ENCODE measurements at regions not wholly inside any gene's neighbourhood (a gene's known extent, or its start where the extent isn't known, plus 50 kb on each side); places are given as distances from the start of the nearest gene placed in this dataset.

DNA sequence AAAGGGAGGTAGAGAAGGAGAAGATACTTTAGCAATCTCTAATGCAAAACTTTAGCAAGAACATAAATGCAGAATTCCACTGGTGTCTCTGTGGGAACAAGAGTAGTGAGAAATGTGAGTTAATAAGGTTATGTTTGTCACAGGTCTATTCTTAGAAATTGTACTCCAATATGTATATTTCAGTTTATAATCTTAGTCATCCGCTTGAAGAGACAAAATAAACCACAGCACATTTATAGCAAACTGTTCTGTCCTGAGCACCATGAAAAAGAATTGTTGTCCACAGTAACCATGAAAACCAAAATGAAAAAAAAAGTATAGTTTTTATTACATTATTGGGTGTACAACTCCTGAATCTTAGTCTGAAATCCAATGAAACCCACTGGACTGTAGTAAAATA, 93.6 kb upstream of the TSLP start:
- H3K23ac ChIP-seq (ENCODE audit: insufficient read length) = no peak overlapping the region
- H3K36me3 ChIP-seq (ENCODE audit: control insufficient read depth in 2 of 4, insufficient read depth in 4 of 4, low read length in 3 of 4) = no peaks in the 10 kb centered on the region
- H3K27ac ChIP-seq (ENCODE audit: low read depth, low read length) = no peak overlapping the region
- H2AK5ac ChIP-seq (ENCODE audit: low read depth, low read length) = no peak overlapping the region
- H2BK12ac ChIP-seq (ENCODE audit: low read depth, low read length) = no peak overlapping the region
- H3K79me1 ChIP-seq (ENCODE audit: low read depth, low read length) = no peaks in the 10 kb centered on the region
- no peaks in the 10 kb centered on the region for H3K4me1 ChIP-seq (replicated peaks in 1 of 4; ENCODE audit: control insufficient read depth in 3 of 4, insufficient read depth in 4 of 4, low read length in 3 of 4)
- H3K18ac ChIP-seq (ENCODE audit: extremely low read depth, low read length) = no peak overlapping the region
- no peak overlapping the region for H3K4me2 ChIP-seq (ENCODE audit: insufficient read depth in 1 of 2, low read depth in 2 of 2, low read length in 2 of 2)
- H3K79me2 ChIP-seq (ENCODE audit: control insufficient read depth in 1 of 2, insufficient read depth in 2 of 2, low read length in 2 of 2) = no peaks in the 10 kb centered on the region
- H4K5ac ChIP-seq (ENCODE audit: insufficient read length, low read depth, low read length) = no peak overlapping the region
- H4K20me1 ChIP-seq (replicated peaks in 1 of 2; ENCODE audit: control insufficient read depth in 1 of 2, insufficient read depth in 2 of 2, low read length in 2 of 2) = no peaks in the 10 kb centered on the region
- no peak overlapping the region for H3K9ac ChIP-seq (replicated peaks in 1 of 4; ENCODE audit: extremely low read depth in 1 of 4, low read depth in 3 of 4, low read length in 3 of 4)
- TF ChIP-seq RNF2 (IDR thresholded peaks at IDR 0.05; ENCODE audit: borderline replicate concordance, low read depth, low read length, missing control alignments, poor library complexity, severe bottlenecking) = no peak
- TF ChIP-seq GABPA (IDR thresholded peaks at IDR 0.05; ENCODE audit: borderline replicate concordance, insufficient read depth, low read length) = no peak
- no peak for TF ChIP-seq POLR2AphosphoS5 (IDR thresholded peaks at IDR 0.05; ENCODE audit: low read depth, low read length)
- TF ChIP-seq FOSL1 (IDR thresholded peaks at IDR 0.05; ENCODE audit: insufficient read depth, low read depth, low read length) = no peak
- no peak for TF ChIP-seq BACH1 (IDR thresholded peaks at IDR 0.05; ENCODE audit: low read length)
- TF ChIP-seq POLR2A (IDR thresholded peaks at IDR 0.05; ENCODE audit: control extremely low read depth in 1 of 2, low read depth in 2 of 2, low read length in 2 of 2) = no peak
- TF ChIP-seq ATF2 (IDR thresholded peaks at IDR 0.05; ENCODE audit: low read length) = no peak
- no peak for TF ChIP-seq ZNF274 (IDR thresholded peaks at IDR 0.05; ENCODE audit: borderline replicate concordance, extremely low read depth, low read length)
- no peak for TF ChIP-seq SP4 (IDR thresholded peaks at IDR 0.05; ENCODE audit: low read length)
- TF ChIP-seq RBBP5 (IDR thresholded peaks at IDR 0.05; ENCODE audit: borderline replicate concordance, low read depth, low read length) = no peak
- no peak for TF ChIP-seq SAP30 (IDR thresholded peaks at IDR 0.05; ENCODE audit: insufficient read depth, insufficient replicate concordance, low read length)
- no peaks in the 10 kb centered on the region for H3K23me2 ChIP-seq (ENCODE audit: low read depth, low read length)
- H3K27me3 ChIP-seq (replicated peaks in 1 of 4; ENCODE audit: control insufficient read depth in 3 of 4, extremely low read depth in 1 of 4, insufficient read depth in 3 of 4, low read length in 3 of 4) = no peaks in the 10 kb centered on the region
- WGBS, 2 experiments (ENCODE audit: extremely low coverage in 1 of 2, insufficient coverage in 1 of 2, insufficient read length in 1 of 2, insufficient replicate concordance in 2 of 2, low coverage in 1 of 2, low lambda C conversion rate in 2 of 2, missing lambda C conversion rate in 1 of 2) = 84% methylated on average over 1 of the region's 1 CpG; no CpG with 5 or more reads in 1 of the 2 experiments
- H2BK120ac ChIP-seq (replicated peaks; ENCODE audit: low read depth, low read length) = no peak overlapping the region
- H3K56ac ChIP-seq (replicated peaks; ENCODE audit: insufficient read length, low read depth, low read length) = no peak overlapping the region
- H3K4ac ChIP-seq (replicated peaks; ENCODE audit: insufficient read length, low read depth, low read length) = no peak overlapping the region
- ChIA-PET CTCF (ENCODE audit: partially characterized antibody) (no interaction called here), POLR2A (ENCODE audit: partially characterized antibody) (no interaction called here)
- FAIRE-seq (no peak), DNase-seq (ENCODE audit: low read depth in 1 of 2, low spot score in 2 of 2) (no peak)
- no peak overlapping the region for H3K14ac ChIP-seq (ENCODE audit: insufficient read length)
- H3K4me3 ChIP-seq (ENCODE audit: extremely low read depth in 1 of 4, insufficient read depth in 2 of 4, low read depth in 3 of 4, low read length in 4 of 4) = no peak overlapping the region
- no peak overlapping the region for H2BK15ac ChIP-seq (ENCODE audit: low read length)
- no peak overlapping the region for H4K8ac ChIP-seq (ENCODE audit: extremely low read depth, insufficient read depth, low read length)
- no peaks in the 10 kb centered on the region for H3K9me3 ChIP-seq (ENCODE audit: insufficient read depth in 2 of 2, low read depth in 1 of 2, low read length in 1 of 2)
- H2BK20ac ChIP-seq (ENCODE audit: low read length) = no peak overlapping the region
- no peak overlapping the region for H4K91ac ChIP-seq (replicated peaks; ENCODE audit: insufficient read length, low read length)
- no peak overlapping the region for H2BK5ac ChIP-seq (ENCODE audit: low read depth, low read length)
- no peak overlapping the region for H2AFZ ChIP-seq (ENCODE audit: low read length)
